ENCODE measurements at regions not wholly inside any gene's neighbourhood (a gene's known extent, or its start where the extent isn't known, plus 50 kb on each side); places are given as distances from the start of the nearest gene placed in this dataset.

DNA sequence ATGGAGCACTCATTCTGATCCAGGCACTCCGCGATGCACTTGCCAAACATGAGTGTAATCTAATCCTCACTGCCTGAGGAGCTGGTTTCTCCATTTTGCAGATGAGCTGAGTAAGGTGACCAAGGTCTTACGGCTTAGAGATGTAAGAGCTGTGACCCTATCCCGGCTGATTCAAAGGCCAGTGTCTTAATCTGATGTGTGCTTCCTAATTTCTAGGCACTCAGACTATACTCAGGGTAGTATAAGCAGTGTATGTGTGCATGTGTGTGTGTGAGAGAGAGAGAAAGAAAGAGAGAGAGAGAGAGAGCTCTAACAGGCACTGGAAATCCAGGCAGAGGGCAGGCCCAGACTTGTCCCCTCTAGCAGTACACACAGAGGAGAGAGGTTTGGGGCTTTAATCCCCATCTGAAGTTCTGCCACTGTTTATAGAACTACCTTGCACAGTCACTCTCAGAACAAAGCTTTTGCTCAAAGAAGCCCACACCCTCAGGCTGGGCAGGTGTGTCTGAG lies 188.2 kb downstream of the ZBTB18 start:
- ATAC-seq (ENCODE audit: low read depth in 2 of 2) = no peak
- Mint-ChIP-seq H3K36me3 (no peaks in the 10 kb centered on the region), H3K4me3 (no peak overlapping the region), H3K27ac (peak overlapping the region in 1 of 6 donors; percentile 35), H3K27me3 (no peaks in the 10 kb centered on the region), H3K9me3 (no peaks in the 10 kb centered on the region), H3K4me1 (peaks cover 10 to 24% (median 14%) of the 10 kb centered on the region in 3 donors)
- no peak for DNase-seq

DNA sequence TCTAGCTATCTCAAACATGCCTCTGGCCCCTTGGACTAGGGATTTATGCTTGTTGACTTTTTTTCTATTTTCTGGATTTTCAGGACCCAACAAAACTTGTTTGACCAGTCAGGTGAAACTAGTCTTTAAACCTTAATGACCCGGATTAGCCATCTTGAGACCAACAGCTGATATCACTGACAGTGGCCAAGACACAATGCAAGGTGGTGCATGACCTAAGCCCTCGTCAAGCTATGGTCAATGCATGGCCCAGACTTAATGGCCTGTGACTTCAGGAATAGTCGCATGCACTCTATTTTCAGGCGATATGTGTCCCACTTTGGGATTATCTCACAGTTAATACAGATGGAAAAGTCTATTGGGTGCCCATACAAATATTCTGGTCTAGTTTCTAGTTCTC lies 190.4 kb downstream of the ZBTB18 start:
- no peaks in the 10 kb centered on the region for H3K9me3 Mint-ChIP-seq

DNA sequence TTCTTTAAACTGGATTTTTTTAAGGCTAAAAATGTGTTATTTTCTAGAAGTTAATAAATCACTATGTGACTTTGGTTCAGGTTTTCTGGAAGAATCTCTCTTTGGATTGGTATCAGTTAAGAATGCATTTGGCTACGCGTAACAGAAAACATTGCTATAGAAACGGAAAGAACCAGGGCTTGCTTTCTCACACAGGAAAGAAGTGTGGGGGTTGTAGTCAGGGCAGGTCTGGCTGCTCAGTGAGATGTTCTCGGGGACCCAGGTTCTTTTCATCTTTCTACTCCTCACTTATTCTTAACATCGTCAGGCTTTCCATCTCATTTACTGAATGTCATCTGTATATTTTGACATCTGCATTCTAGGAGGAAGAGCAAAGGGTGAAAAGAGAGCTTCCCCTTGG lies 191.4 kb downstream of the ZBTB18 start:
- H3K4me1 Mint-ChIP-seq = peaks cover 36 to 48% (median 39%) of the 10 kb centered on the region in 3 donors
- no peak for DNase-seq
- H3K4me3 Mint-ChIP-seq = peak overlapping the region in 3 of 8 donors; percentile 11 to 50 (median 48)
- H3K27ac Mint-ChIP-seq = peak overlapping the region in 3 of 6 donors; percentile 22 to 79 (median 44)
- no peaks in the 10 kb centered on the region for H3K36me3 Mint-ChIP-seq
- H3K9me3 Mint-ChIP-seq = no peaks in the 10 kb centered on the region
- peak; percentile 42 to 44 for ATAC-seq (ENCODE audit: low read depth in 2 of 2)
- no peaks in the 10 kb centered on the region for H3K27me3 Mint-ChIP-seq

More for the DNA sequence above, 190.4 kb downstream of the ZBTB18 start:
- Mint-ChIP-seq H3K4me1 (peaks cover 31 to 45% (median 32%) of the 10 kb centered on the region in 3 donors), H3K27ac (no peak overlapping the region), H3K36me3 (no peaks in the 10 kb centered on the region), H3K4me3 (no peak overlapping the region), H3K27me3 (no peaks in the 10 kb centered on the region)
- no peak for DNase-seq
- no peak for ATAC-seq (ENCODE audit: low read depth in 2 of 2)

DNA sequence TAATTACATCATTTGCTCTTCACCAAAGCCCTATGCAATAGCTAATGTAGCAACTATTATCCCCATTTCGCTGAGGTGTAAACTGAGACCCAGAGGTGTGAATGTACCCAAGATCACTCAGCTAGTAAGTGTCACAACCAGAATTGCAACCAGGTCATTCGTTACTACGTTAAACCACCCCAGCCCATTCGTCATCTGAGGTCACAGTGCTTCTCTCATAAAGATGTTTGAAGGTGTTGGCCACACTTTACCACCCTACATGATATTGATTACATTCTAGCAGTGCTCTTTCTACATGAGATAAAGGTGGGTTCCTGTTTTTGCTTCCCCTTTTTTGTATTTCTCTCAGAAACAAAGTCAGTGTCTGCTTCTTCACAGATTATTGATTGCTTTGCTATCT lies 195.3 kb downstream of the ZBTB18 start:
- Mint-ChIP-seq H3K27me3 (no peaks in the 10 kb centered on the region), H3K9me3 (no peaks in the 10 kb centered on the region), H3K4me3 (peak overlapping the region in 4 of 8 donors; percentile 17 to 65 (median 46)), H3K36me3 (no peaks in the 10 kb centered on the region), H3K4me1 (peaks cover 36 to 45% (median 39%) of the 10 kb centered on the region in 3 donors), H3K27ac (peak overlapping the region in 5 of 6 donors; percentile 12 to 84 (median 79))
- DNase-seq (peak; percentile 25), ATAC-seq (ENCODE audit: low read depth in 2 of 2) (peak; percentile 79 to 81)

DNA sequence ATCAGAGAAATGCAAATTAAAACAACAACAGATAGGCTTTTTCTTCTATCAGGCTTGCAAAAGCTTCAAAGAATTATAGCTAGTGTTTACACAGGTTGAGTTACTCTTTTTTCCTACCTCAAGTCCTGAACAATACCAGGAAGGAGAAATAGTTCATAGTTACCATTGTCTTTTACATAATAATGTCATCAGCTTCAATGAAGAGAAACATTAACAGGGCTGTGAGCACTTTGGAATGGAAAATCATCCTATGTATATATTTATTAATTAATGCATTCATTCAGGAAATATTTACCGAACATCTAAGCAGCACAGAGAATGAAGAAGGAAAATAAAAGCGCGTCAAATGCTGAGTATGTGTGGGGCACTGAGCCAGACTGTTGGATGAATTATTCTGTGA lies 197.3 kb downstream of the ZBTB18 start:
- Mint-ChIP-seq H3K27ac (peak overlapping the region in 1 of 6 donors; percentile 75), H3K4me1 (peaks cover 39 to 53% (median 46%) of the 10 kb centered on the region in 3 donors), H3K27me3 (no peaks in the 10 kb centered on the region), H3K9me3 (no peaks in the 10 kb centered on the region), H3K4me3 (no peak overlapping the region), H3K36me3 (no peaks in the 10 kb centered on the region)
- no peak for ATAC-seq (ENCODE audit: low read depth in 2 of 2)
- DNase-seq = no peak

DNA sequence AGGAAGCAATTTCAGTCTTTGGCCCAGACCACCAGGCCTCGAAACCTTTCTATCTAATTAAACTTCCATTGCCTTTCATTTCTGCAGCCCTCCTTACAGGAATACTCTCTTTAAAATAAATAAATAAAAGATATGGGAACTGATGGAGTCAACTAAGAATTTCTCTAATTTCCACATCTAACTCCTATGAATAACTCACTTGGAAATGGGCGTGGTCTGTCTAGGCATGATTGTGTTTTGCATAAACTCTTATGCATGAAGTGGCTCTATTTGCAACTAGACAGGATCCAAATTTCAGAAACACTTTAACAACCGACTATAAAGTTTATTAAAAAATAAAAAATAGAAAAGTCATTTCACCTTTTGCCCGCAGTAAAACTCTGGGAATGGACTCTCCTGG lies 199.5 kb downstream of the ADSS2 start:
- no peak for ATAC-seq (ENCODE audit: low read depth in 2 of 2)
- Mint-ChIP-seq H3K9me3 (peaks cover 0 to 2% (median 0%) of the 10 kb centered on the region in 7 donors), H3K36me3 (no peaks in the 10 kb centered on the region), H3K4me3 (peak overlapping the region in 1 of 8 donors; percentile 81), H3K27me3 (no peaks in the 10 kb centered on the region), H3K27ac (no peak overlapping the region), H3K4me1 (peaks cover 27 to 50% (median 31%) of the 10 kb centered on the region in 3 donors)
- DNase-seq = no peak

DNA sequence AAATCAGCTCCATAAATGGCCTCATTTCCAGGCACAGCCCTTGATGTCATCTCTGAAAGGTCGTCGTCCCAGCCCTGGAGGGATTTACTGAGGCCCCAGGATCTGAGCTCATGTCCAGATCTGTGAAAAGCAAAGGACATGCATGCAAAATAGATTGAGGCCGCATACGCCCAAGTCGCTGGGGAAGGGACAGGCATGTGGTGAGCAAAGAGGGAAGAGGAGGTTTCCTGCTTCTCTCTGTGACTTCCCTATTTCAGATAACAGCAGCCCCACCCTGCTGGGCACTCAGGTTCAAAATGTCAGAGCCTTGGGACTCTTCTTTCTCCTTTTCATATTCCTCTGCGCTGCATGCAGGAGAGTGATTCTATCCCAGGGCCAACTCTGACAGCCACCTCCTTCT lies 197.2 kb downstream of the ADSS2 start:
- H3K4me1 Mint-ChIP-seq = peaks cover 26 to 46% (median 34%) of the 10 kb centered on the region in 3 donors
- no peaks in the 10 kb centered on the region for H3K36me3 Mint-ChIP-seq
- peaks cover 0 to 2% (median 0%) of the 10 kb centered on the region in 7 donors for H3K9me3 Mint-ChIP-seq
- no peaks in the 10 kb centered on the region for H3K27me3 Mint-ChIP-seq
- peak overlapping the region; percentile 3 to 91 (median 68) for H3K4me3 Mint-ChIP-seq
- ATAC-seq (ENCODE audit: low read depth in 2 of 2) (peak; percentile 99), DNase-seq (peak; percentile 58)
- peak overlapping the region; percentile 23 to 95 (median 86) for H3K27ac Mint-ChIP-seq

DNA sequence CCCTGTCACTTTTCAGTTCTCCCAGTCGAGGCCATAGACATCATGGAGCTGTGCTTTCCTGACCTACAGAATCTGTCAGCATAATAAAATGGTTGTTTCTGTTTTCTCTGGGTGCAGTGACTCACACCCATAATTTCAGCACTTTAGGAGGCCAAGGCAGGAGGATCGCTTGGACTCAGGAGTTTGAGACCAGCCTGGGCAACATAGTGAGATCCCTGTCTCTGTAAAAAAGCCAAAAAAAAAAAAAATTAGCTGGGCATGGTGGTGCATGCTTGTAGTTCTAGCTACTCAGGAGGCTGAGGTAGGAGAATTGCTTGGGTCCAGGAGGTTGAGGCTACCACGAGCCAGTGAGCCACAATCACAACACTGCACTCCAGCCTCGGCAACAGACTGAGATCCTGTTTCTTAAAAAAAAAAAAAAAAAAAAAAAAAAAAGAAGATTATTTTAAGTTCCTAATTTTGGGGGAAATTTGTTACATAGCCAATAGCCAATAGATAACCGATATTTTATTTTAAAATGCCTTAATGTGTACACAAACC lies 196.2 kb downstream of the ADSS2 start:
- H3K27me3 Mint-ChIP-seq = no peaks in the 10 kb centered on the region
- H3K9me3 Mint-ChIP-seq = peaks cover 0 to 2% (median 0%) of the 10 kb centered on the region in 7 donors
- peak overlapping the region in 3 of 6 donors; percentile 23 to 95 (median 62) for H3K27ac Mint-ChIP-seq
- peak overlapping the region in 4 of 8 donors; percentile 38 to 83 (median 72) for H3K4me3 Mint-ChIP-seq
- peaks cover 26 to 46% (median 34%) of the 10 kb centered on the region in 3 donors for H3K4me1 Mint-ChIP-seq
- H3K36me3 Mint-ChIP-seq = no peaks in the 10 kb centered on the region
- ATAC-seq (ENCODE audit: low read depth in 2 of 2) (no peak), DNase-seq (no peak)

DNA sequence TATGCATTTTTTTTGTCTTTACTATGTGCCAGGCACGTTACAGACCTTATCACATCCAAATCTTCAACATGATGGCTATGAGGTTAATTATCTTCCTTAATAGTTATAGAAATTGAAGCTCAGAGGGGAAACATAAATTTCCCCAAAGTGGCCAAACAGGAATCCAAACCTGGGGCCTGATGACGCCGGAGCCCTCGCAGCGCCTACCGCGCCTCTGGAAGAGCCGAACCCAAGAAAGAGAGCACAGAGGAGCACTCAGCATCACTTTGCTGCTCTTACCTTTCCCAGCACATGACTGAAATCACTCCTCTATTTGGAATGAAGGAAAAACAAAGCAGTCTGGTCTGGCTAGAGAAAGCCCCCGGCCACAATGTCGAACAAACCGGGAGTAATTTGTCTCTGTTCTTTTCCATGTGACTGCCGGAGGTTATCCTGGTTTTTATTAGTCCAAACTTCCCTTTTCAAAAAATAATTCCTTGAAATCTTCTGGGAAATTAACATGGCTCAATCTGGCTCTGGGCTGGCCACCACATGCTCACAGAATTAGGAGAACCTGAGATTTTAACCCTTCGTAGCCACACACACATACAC lies 195.5 kb downstream of the ADSS2 start:
- DNase-seq (no peak), ATAC-seq (ENCODE audit: low read depth in 2 of 2) (no peak)
- H3K9me3 Mint-ChIP-seq = peaks cover 0 to 2% (median 0%) of the 10 kb centered on the region in 7 donors
- peaks cover 26 to 46% (median 34%) of the 10 kb centered on the region in 3 donors for H3K4me1 Mint-ChIP-seq
- no peaks in the 10 kb centered on the region for H3K36me3 Mint-ChIP-seq
- H3K4me3 Mint-ChIP-seq = no peak overlapping the region
- no peaks in the 10 kb centered on the region for H3K27me3 Mint-ChIP-seq
- H3K27ac Mint-ChIP-seq = no peak overlapping the region

DNA sequence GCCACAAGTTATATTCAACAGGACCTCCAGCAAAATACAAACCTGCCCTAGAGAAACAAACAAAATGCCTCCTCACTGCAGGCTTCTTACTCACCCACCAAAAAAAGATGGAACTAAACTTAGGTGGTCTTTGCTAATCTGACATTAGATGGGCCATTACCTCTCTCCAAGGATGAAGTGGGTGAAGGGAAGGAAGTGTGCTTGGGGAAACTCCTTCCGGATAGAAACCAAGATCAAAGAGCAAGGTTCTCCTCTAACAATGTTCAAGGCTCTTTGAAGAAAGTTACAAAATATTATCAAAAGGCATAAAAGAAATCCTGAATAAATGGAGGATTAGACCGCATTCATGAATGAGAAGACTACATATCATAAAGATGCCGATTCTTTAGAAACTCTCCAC lies 187.5 kb downstream of the ADSS2 start:
- H3K9me3 Mint-ChIP-seq = peaks cover 0 to 2% (median 0%) of the 10 kb centered on the region in 7 donors
- H3K36me3 Mint-ChIP-seq = no peaks in the 10 kb centered on the region
- H3K4me1 Mint-ChIP-seq = peaks cover 0 to 4% (median 0%) of the 10 kb centered on the region in 3 donors
- no peak for DNase-seq
- H3K27me3 Mint-ChIP-seq = no peaks in the 10 kb centered on the region
- H3K4me3 Mint-ChIP-seq = no peak overlapping the region
- ATAC-seq (ENCODE audit: low read depth in 2 of 2) = no peak
- H3K27ac Mint-ChIP-seq = peak overlapping the region in 1 of 6 donors; percentile 66

DNA sequence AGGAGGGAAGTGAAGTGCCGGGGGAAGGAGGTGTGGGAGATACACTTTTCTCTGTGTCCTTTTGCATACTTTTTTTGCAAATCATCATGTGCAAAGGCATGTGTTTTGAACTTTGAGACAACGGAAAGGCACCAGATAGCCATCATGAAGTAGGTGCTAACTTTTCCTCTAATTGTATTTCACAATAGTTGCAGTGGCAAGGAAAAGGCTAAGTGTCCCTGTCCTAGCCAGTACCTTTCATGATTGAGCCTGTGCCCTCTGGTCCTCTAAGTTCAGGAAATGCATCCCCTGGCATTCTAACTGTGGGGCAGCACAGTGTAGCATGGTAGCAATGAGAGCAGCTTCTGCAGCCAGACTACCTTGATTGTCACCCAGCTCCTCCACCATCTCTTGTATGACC lies 186.2 kb downstream of the ADSS2 start:
- H3K27ac Mint-ChIP-seq = peak overlapping the region in 1 of 6 donors; percentile 79
- no peak overlapping the region for H3K4me3 Mint-ChIP-seq
- peaks cover 0 to 5% of the 10 kb centered on the region in 2 donors for H3K36me3 Mint-ChIP-seq
- no peaks in the 10 kb centered on the region for H3K27me3 Mint-ChIP-seq
- no peak for ATAC-seq (ENCODE audit: low read depth in 2 of 2)
- peaks cover 0 to 4% (median 0%) of the 10 kb centered on the region in 3 donors for H3K4me1 Mint-ChIP-seq
- DNase-seq = no peak
- peaks cover under 1 to 6% (median 3%) of the 10 kb centered on the region in 7 donors for H3K9me3 Mint-ChIP-seq

DNA sequence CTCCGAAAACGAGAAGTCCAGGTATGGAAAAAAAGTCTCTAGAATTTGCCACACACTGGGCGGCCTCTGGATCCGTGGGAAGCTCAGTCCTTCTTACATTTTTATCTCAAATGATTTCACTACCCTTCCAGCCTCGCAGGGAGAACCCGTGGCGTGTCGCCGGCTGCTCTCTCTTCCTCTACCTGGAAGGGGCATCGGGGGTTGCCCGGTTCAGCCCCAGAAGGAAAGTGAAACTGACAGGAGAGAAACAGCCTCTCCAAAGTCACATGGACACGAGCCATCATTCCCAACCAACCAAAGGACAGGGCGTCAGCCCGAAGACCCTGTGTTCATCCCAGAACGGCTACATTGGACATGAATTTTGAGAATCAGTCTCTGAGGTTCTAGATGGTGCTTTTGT lies 182.5 kb downstream of the ADSS2 start:
- no peaks in the 10 kb centered on the region for H3K27me3 Mint-ChIP-seq
- ATAC-seq (ENCODE audit: low read depth in 2 of 2) (no peak), DNase-seq (no peak)
- H3K4me1 Mint-ChIP-seq = peaks cover 12 to 20% (median 13%) of the 10 kb centered on the region in 3 donors
- no peak overlapping the region for H3K4me3 Mint-ChIP-seq
- peaks cover 0 to 12% of the 10 kb centered on the region in 2 donors for H3K36me3 Mint-ChIP-seq
- H3K27ac Mint-ChIP-seq = no peak overlapping the region
- peaks cover 3 to 12% (median 7%) of the 10 kb centered on the region in 7 donors for H3K9me3 Mint-ChIP-seq

DNA sequence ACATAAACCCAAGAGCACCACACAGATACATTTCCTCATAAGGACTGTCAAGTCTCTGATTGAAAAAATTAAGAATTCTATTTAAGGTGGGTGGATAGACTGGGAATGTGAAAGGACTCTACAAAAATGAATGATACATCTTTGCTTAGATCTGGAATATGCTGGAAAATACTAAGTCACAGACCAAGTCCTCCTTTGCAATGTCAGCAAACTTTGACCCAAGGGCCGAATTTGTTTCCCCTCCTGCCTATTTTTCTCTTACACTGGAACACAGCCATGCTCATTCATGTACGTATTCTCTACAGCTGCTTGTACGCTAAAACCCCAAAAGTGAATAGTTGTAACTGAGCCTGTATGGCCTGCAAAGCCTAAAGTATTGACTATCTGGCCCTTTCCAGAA lies 180.7 kb downstream of the ADSS2 start:
- peaks cover 0 to 12% of the 10 kb centered on the region in 2 donors for H3K36me3 Mint-ChIP-seq
- DNase-seq (no peak), ATAC-seq (ENCODE audit: low read depth in 2 of 2) (no peak)
- H3K4me1 Mint-ChIP-seq = peaks cover 12 to 20% (median 13%) of the 10 kb centered on the region in 3 donors
- peaks cover 0 to 12% (median 8%) of the 10 kb centered on the region in 3 donors for H3K27me3 Mint-ChIP-seq
- peaks cover 3 to 12% (median 7%) of the 10 kb centered on the region in 7 donors for H3K9me3 Mint-ChIP-seq
- H3K27ac Mint-ChIP-seq = peak overlapping the region in 2 of 6 donors; percentile 37 to 81
- H3K4me3 Mint-ChIP-seq = no peak overlapping the region

Data from naive B cell (primary cell).